Brain microvascular endothelial cell (primary cell): ENCODE measurements at regions not wholly inside any gene's neighbourhood (a gene's known extent, or its start where the extent isn't known, plus 50 kb on each side); places are given as distances from the start of the nearest gene placed in this dataset.

ENCODE experiments used
- DNase-seq: peaks from one replicate; pipeline ENCODE4 v3.0.0-alpha.2; 2020
- H3K27ac ChIP-seq: fragments of 250-450 bp; sonication (Bioruptor Pico); 2 replicates; pipeline ENCODE4 v1.5.1; 2020; ENCODE audit warnings: mild to moderate bottlenecking, moderate library complexity
- H3K27me3 ChIP-seq: fragments of 250-450 bp; sonication (Bioruptor Pico); replicated peaks from 2 replicates; pipeline ENCODE4 v1.5.1; 2020; ENCODE audit warnings: mild to moderate bottlenecking
- H3K36me3 ChIP-seq: fragments of 250-450 bp; sonication (Bioruptor Pico); replicated peaks from 2 replicates; pipeline ENCODE4 v1.5.1; 2020; ENCODE audit warnings: mild to moderate bottlenecking
- H3K4me3 ChIP-seq: 2 replicates; pipeline ENCODE4 v1.5.1; 2011; ENCODE audit warnings: low read depth, mild to moderate bottlenecking, control low read depth, low read length, moderate library complexity
- in situ Hi-C: cut with HindIII; loops from 2 replicates; pipeline ENCODE4 v1.10.0; 2017; ENCODE audit warnings: low sequenced_read_pairs, low pct_ligation_motif_present
- TF ChIP-seq, protein P1 (sequence below): IDR thresholded peaks from 2 replicates; pipeline ENCODE4 v1.5.1; 2011; ENCODE audit warnings: low read depth, mild to moderate bottlenecking, moderate library complexity, low read length, control low read depth, inconsistent platforms; ENCODE audit errors: missing control alignments

DNA sequence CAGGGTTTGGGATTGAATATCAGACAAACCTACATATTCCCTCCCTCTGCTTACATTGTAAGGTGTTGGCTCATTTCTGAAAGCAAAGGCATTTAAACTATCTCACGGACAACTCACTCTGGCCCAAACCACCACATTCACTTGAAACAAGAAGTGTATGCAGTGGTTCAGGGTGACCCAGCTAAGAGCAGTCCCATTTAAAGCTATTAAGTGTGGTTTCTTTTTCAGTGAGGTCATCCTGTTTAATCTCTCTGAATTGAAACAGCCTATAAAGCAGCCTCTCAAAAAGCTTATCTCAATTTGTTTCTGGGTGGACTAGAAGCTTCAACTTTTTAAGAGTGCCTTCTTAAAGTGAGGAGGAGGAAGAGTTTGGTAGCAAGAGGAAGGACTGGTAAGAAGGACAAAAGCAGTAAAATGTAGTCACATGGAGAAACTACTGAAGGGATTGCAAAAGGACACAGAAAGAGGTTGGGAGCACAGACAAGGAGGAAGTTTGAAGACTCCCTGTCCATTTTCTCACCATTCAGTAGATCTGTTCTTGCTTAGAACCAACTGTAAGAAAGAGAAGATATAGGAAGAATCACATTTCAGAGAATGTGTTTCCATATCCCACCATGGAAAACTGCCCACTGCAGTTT, 151.6 kb downstream of the TMCO5A start:
- H3K36me3 ChIP-seq, result no peaks in the 10 kb centered on the region
- in situ Hi-C loops, result no loop called here
- no peak overlapping the region for H3K27ac ChIP-seq
- TF ChIP-seq, protein P1, sequence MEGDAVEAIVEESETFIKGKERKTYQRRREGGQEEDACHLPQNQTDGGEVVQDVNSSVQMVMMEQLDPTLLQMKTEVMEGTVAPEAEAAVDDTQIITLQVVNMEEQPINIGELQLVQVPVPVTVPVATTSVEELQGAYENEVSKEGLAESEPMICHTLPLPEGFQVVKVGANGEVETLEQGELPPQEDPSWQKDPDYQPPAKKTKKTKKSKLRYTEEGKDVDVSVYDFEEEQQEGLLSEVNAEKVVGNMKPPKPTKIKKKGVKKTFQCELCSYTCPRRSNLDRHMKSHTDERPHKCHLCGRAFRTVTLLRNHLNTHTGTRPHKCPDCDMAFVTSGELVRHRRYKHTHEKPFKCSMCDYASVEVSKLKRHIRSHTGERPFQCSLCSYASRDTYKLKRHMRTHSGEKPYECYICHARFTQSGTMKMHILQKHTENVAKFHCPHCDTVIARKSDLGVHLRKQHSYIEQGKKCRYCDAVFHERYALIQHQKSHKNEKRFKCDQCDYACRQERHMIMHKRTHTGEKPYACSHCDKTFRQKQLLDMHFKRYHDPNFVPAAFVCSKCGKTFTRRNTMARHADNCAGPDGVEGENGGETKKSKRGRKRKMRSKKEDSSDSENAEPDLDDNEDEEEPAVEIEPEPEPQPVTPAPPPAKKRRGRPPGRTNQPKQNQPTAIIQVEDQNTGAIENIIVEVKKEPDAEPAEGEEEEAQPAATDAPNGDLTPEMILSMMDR, result no peak
- peak; percentile 41 for DNase-seq
- H3K4me3 ChIP-seq, result no peak overlapping the region
- H3K27me3 ChIP-seq, result no peaks in the 10 kb centered on the region

DNA sequence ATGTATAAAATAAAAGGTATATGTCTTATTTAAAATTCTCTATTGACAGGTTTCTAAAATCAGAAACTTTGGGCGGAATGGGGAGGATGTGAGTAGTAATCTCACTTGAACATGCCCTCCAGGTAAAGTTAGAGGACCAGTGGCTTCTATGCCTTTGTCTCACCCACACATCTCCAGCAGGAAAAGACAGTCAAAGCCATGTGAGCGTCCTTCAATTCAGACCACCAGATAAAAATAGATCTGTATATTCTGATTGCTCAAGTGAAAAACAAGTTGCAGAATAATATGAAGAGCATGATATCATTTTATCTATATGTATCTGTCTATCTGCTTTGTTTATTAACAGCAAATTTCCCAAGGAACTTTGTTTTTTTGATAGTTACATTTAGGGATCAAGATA, 152.2 kb downstream of the TMCO5A start:
- Histone ChIP-seq H3K27ac (no peak overlapping the region), H3K36me3 (no peaks in the 10 kb centered on the region), H3K4me3 (no peak overlapping the region), H3K27me3 (no peaks in the 10 kb centered on the region)
- DNase-seq, result no peak
- in situ Hi-C loops, result no loop called here
- TF ChIP-seq, protein P1, result no peak

- H3K36me3 ChIP-seq, result no peaks in the 10 kb centered on the region
- no peaks in the 10 kb centered on the region for H3K27me3 ChIP-seq
- H3K27ac ChIP-seq, result no peak overlapping the region
- in situ Hi-C loops, result no loop called here
- TF ChIP-seq, protein P1, result no peak
- no peak for DNase-seq
- no peak overlapping the region for H3K4me3 ChIP-seq
Measured at GRCh38 chr15:38088971-38089370, 154.5 kb downstream of the TMCO5A start.

DNA sequence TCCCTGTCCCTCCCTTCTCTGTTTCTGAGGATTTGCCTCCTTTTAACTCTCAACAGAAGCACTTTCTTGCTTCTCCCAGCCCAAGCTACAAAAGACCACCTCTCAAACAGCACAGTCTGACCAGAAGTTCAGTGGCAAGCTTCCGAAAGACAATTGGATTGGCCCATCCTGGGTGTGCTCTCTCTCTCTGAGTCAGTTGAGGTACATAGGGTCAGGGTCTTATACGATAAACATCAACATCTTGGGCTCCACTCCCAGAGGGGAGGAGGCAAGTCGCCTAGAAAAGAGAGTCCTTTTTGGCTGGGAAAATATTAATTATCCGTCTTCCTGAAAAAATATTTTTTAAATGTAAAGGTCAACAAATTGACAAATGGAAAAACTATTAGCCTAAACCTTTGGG, 155.8 kb downstream of the TMCO5A start:
- H3K36me3 ChIP-seq, result no peaks in the 10 kb centered on the region
- no peak overlapping the region for H3K27ac ChIP-seq
- H3K27me3 ChIP-seq, result no peaks in the 10 kb centered on the region
- in situ Hi-C loops, result no loop called here
- no peak for DNase-seq
- no peak overlapping the region for H3K4me3 ChIP-seq
- TF ChIP-seq, protein P1, result no peak

GRCh38 chr15:38090678-38091077, 156.2 kb downstream of the TMCO5A start:
- H3K27me3 ChIP-seq, result no peaks in the 10 kb centered on the region
- TF ChIP-seq, protein P1, result no peak
- in situ Hi-C loops, result no loop called here
- H3K36me3 ChIP-seq, result no peaks in the 10 kb centered on the region
- no peak for DNase-seq
- no peak overlapping the region for H3K27ac ChIP-seq
- H3K4me3 ChIP-seq, result no peak overlapping the region

- no peak for DNase-seq
- no peaks in the 10 kb centered on the region for H3K36me3 ChIP-seq
- TF ChIP-seq, protein P1, result no peak
- H3K4me3 ChIP-seq, result no peak overlapping the region
- in situ Hi-C loops, result no loop called here
- H3K27me3 ChIP-seq, result no peaks in the 10 kb centered on the region
- H3K27ac ChIP-seq, result no peak overlapping the region
Measured at GRCh38 chr15:38091078-38091645, 156.7 kb downstream of the TMCO5A start.
